ENCODE measurements at regions not wholly inside any gene's neighbourhood (a gene's known extent, or its start where the extent isn't known, plus 50 kb on each side); places are given as distances from the start of the nearest gene placed in this dataset.

DNA sequence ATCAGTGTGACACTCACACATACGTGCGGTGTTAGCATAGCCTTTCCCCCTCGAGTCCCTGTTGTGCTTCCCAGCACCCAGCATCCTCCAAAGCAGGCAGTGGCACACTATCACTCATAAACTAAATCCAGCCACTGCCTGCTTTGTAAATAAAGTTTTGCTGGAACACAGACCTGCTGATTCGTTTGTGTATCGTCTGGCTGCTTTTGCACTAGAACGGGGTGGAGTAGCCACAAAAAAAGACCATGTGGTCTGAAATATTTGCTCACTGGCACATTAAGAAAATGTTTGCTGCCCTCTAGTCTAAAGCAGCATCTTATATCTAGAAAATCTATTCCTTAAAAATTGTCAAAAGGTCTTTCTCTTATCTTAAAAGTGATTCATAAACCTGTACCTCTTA lies 341.2 kb upstream of the ZFHX3 start:
- DNase-seq, result no peak

DNA sequence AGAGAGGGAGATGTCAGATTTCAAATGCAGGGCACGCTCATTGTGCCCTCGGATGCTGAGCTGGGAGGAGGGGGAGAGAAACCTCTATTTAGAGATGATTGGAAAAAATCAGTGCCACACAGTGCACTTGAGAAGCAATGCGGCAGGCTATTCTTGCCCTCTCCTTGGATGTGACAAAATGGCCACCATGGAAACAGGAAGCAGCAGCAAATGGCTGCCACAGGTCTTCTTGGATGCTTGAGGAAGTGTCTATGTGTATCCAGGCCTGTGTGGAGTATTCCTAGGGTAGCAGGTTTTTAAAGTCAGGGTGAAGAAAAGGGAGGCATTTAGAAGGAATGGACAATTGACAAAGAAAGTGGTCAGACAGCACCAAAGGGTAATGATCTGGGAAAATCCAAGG lies 340.1 kb upstream of the ZFHX3 start:
- no peak for DNase-seq

DNA sequence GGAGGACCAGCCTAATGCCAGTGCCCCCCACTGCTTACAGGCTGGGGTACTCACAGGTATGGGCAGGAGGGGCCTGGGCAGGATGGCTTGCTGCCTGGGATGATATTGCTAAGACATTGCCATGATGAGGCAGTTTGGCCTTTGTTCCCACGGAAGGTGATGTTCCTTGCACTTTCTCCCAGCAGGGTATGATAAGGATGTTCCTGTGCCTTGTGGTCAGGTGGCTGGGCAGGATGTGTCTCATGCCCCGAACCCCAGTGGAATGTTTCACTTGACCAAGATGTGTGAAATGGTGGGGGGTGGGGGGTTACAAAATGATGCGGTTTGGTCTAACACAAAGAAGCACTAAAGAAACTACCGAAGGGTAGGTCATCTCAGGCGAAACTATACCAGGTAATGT lies 337.8 kb upstream of the ZFHX3 start:
- DNase-seq, result no peak

DNA sequence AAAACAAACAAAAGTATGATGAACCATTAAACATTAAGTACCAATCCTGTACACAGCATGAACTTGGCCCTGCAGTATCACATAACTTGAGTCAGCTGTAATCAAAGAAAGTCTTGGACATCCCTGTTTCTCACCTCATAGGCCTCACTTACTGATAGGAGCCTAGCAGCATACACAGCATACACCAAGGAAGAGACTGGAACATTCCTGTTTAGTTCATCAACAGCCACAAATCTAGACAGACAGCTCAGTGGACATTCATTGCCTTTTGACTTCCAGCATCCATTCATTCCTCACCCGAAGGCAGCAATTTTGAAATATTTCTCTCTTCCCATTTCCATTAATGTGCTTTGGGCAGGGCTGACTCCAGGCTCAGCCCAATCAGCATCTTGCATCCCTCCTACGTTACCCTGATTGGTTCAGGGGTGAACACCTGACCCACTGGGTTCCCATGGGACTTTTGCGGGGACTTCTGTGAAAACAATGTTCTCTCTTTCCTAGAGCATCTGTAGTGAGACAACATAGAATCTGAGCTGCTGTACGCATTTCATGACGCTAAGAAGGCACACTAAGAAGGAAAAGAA lies 336.7 kb upstream of the ZFHX3 start:
- no peak for DNase-seq

DNA sequence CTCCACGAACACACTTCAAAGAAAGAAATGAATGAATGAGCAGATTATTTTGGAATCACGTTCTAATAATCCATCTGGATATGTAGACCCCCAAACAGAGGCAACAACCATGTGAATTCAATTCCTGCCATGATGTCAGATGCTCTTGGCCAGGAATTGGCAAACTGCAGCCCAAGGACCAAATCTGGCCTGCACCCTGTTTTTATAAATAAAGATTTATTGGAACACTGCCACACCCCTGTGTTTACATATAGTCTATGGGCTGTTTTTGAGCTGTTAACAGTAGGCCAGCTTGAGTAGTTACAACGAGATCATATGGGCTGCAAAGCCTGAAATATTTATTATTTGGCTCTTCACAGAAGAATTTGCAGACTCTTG lies 336.0 kb upstream of the ZFHX3 start:
- DNase-seq, result no peak

DNA sequence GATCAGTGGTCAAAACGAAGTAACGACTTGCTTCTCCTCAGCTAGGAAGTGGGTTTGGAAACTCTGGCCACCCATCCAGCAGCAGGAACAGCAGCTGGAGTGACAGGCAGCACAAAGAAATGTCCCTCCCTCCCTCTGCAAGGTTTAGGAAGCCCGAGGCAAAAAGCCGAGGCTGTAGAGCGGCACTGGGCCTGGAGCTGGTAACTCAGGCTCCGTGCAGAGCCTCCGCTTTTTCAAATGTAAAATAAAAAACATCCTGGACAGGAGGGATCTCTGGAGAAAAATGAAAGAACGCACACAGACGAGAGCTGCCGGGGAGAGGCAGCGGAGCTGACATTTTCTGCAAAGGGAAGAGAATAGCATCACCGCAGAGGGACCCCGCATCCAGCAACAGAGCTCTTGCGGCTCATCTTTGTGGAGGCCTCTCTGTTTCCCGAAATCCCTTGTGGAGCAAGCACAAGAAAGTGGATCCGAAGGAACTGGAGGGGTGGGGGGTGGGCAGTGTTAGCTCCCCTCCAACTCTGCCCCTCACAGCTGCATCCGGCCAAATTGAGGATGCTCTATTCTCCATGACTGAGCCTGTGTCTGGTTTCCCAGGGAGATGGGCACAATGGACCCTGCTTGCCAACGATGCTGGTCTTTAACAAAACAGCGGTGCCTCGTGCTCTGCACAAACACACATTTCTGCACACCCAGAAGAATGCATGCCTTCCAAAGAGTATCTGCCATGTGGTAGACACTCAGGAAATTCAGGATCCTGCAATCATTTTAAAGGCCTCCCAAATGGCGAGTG lies 335.5 kb upstream of the ZFHX3 start:
- no peak for DNase-seq

DNA sequence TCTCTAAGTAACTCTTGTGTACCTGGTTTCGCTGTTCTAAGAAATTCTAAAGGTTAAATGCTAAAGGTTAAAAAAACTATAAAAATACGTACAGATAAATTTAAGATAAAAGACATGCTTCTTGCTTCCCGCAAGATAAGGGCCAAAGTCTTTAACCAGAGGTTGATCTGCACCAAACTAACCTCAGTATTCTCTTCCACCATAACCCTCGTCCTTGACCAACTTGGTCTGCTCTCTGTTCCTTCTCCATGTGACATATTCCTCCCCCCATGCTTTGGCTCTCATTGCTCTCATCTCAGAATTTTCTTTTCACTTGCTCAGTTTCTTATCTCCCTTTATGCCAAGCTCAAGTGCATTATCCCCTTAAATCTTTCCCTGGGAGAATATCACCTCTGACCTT lies 330.5 kb upstream of the ZFHX3 start:
- DNase-seq, result no peak

DNA sequence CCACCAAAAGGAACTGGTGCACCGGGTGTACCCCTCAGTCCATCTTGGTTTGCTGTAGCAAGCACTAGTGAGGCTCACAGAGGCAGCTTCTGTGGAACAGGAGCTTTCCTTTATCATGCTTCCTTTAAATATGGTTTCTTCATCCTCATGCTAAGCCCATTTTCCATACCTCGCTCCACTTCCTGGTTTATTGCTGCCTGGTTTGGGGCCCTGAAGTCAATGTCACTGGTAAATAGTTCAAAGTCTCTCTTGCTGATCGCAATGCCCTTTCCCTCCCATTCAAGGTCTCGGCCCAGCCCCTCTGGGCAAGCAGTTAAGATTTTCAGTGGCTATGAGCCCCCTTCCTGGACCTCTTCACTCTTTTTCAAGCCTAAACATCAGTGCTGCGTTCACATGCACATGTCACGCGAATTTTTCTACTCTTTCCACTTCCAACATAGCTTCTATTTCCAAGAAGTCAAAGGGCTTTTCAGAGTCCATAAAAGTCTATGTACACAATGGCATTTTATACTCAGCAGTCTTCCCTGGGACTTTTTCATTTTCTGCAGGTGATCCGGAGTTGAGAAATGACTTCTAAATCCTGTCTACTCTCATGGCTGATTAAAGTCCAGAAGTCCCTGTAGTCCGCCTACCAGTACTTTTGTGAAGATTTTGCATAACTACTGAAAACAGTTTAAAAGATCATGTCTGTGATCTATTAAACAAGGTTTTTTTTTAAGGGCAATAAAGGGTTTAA lies 323.8 kb upstream of the ZFHX3 start:
- DNase-seq, result no peak

DNA sequence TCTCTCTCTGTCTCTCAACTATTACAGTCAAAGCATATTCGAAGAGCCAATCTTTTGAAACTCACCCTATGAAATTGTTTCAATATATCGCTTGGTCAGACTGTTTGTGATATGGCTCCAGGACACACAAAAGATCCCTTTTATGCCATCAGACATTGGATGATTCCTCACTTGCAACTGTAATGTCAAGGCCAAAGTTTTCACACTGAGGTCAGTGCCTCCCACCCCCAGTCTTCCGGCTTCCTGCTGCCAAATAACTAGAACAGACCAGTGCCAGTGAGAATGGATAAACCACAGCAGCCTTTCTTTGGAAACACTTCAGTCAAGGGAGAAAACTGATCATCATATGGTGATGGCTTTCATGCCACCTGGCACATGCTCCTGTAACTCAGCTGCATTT lies 321.9 kb upstream of the ZFHX3 start:
- no peak for DNase-seq

DNA sequence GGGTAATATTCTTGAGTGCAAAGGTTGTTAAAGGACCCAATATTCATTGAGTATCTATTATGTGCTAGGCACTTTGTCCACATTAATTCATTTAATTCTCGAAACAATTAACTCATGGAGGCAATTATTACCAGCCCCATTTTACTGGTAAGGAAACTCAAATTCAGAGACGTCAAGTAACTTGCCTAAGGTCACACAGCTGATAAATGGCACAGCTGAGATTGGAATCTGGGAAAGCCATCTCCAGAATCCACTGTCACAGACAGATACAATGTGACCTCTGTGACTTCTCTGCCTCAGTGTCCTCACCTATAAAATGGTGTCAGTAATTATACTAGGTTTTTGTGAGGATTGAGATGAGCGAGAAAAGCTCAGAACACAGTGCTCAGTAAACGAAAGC lies 320.8 kb upstream of the ZFHX3 start:
- DNase-seq, result no peak

DNA sequence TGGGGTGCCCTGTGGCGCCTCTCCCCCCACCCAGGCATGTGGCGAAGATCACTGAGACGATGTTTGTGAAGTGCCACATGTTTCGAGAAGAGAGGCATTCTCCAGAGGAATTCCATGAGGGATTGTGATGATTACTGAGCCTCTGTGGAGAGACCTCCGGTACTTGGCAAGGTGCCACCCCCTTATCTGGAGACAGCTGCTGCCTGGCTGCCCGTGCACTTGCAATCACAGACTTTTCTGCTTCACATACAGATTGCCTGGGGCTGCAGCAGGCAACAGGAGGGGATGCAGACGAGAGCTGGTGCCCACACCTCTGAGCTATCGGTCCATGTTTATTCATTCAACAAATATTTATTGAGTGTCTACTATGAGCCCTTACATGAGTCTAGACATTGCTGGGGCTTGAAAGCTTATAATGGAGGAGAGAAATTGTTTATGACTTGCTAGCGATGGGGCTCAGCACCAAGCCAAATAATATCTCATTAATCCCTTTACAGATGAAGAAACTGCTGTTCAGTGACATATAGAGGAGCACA lies 317.2 kb upstream of the ZFHX3 start:
- DNase-seq, result no peak

DNA sequence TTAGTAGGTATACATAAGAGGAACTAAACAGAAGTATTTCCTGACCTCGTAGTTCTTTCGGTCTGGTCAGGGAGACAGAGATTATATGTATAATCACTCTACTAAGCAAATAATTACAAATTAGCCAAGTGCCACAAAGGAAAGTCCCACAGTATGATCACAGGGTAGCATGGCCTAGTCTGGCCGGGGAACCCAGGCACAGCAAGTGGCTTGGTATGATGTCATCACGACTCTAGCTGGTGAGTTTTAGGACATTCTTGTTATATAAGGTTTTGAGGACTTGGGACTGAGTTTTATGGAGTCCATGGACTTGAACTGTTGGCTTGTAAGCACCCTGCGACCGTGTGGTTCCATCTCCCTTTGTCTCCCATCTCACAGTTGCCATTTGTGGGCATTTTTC lies 316.5 kb upstream of the ZFHX3 start:
- DNase-seq, result no peak

DNA sequence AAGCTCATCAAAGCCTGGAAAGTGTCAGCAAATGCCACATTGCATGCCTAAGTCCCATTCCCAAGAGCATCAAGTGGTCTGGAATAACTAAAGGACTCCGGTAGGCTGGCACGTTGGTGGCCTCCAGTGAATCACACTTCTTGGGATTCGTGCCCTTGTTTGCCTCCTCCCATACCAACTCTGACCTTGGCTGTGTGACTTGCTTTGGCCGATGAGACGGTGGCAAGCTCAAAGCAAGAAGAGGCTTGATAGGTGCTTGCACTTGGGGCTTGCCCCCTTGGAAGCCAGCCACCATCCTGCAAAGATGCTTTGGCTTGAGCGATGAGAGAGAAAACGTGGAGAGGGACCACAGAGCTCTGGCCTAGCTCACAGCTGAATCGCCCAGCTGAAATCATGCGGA lies 313.1 kb upstream of the ZFHX3 start:
- DNase-seq, result no peak

DNA sequence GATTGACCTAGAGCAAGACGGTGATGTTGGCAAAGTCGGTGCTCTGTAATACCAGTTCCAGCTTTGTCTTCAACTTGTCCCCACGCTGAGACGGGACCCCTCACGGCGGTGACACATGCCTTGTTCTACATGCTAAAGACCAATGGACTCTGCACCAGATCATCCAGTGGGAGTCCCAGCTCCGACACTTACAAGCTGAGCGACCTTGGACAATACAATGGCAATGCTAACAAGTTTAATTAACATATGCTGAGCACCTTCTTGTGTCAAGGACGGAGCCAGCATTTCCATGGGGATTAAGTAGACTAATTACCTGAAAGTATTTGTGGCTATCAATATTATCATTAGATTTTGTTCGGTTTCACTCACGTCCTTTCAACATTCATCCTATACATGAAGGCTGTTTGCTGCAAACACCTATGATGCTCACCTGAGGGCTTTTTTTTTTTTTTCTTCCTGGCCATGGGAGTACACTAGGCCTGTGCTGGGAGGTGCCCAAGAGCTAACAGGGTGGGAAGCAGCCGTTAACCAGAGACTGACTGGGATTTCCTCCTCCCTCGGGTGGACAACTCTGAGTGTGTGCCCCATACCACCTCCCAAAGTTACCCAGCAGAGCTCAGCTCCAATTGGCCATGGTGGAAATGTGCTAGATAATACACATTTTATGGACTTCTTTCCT lies 308.6 kb upstream of the ZFHX3 start:
- DNase-seq, result no peak

DNA sequence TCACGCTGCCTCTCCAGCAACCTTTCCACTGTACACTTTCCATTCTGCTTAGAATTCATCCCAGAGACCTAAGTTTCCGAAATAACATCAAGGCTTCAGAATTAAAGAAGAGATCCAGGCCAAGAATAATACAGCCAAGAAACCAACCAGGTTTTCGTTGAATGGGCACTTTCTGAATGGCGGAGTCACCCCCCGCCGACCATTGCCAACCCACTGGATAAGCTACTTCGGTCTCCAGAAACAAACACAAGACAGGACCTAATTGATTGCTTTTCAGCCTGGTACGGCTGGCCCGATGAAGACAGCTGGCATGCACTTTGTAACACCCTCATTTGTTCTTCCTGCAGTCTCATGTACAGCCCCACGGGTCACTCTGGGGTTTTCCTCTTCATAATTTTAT lies 308.1 kb upstream of the ZFHX3 start:
- DNase-seq, result no peak

DNA sequence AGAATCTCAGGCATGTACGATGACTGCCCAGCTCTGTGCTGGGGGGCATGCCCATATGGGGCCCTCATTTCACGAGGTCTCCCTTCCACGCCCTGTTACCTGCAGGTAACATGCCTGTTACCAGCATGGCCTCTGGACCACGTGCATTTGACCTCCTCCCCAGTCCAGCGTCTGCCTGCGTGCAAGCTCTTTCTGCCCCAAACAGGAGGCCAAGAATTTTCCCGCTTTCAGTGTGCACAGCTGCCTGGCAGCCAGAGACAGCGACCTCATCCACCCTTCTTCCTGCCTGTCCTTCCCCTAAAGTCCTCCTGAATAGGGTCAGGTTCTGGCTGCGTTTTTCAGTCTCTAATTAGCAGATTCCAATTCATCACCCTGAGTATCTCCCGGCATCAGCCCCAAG lies 306.5 kb upstream of the ZFHX3 start:
- DNase-seq, result no peak

DNA sequence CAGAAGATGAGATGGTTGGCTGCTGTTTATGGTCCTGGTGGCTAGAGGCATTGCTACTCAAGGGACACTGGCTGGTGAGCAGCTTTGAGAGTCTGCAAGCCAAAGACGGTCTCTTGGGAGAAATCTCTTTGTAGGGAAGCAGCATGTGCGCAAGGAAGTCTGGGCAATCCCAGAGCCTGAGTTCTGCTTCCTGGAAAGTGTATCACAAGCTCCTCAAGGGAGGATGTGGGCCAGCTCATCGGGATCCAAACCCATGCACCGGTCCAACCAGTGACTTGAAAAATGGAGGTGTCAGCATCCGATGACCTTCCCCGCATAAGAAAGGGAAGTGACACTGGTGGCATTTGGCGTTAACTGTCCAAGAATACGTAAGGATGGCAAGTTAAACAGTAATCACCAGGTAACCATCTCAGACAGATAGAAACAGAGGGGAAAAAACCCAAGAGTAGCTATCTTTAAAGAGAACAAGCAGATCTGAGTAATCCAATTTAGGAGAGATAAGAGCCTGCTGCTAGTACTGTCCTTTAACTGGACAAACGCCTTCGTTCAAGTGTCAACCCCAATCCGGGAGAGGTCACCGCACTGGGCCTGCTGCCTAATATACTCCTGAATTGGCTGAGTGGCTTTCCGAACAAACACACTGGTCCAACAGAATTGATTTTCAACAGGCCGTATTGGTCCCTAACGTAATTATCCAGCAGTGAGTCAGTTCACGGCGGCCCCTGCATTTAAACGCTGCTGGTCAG lies 303.0 kb upstream of the ZFHX3 start:
- no peak for DNase-seq

DNA sequence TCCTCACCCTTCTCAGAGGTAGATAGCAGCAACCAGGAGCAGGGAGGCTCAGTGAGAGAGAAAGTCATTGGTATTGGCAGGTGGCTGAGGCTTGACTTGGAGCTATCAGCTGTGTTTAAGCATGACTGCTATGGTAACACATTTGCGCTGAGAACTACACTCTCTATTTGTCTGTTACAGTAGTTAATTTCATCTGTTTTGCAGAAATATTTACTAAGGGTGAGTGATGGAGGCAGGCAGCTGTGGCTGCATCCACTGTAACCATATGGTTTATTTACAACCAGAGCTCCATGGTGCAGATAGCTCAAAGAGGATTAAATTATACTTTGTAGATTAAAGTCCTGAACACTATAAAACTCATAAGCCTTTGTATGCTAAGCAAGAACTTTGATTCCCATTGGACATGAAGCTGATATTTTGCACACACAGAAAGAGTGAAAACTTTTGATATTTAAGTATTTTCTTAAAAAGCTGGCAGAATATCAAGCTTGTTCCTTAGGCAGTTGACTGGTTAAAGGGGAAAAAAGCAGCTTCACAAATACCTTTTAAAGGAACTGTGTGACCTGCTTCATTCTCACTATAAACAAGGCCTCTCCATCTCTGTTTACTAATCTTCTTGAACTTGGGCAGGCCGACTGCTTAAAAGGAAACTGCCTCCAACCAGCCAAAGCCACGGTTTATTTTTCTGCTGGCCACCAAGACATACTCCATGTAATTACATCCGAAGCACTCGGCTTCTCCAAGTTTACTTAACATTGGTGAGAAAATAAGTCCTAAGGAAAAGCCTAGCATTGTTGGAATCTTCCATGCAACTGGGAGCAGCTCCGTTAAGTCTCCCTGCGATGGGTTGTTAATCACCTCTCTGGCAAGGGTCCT lies 299.8 kb upstream of the ZFHX3 start:
- DNase-seq, result no peak

DNA sequence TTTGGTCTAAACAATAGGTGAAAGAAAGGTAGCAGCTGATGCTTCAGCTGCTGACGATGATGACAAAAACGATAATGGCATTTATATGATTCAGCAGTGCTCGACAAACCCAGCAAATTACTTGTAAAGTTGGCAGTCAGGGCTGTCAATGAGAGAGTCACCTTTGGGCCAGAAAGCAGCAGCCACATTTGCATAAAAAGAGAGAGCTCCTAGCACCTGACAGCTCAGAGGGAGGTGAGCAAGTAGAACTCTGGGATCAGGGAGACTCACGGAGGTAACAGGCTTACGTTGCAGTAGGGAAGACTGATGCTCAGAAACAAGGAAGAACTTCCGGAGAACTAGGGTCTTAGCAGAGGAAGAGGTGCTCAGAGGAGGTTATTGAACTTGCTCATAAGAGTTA lies 291.9 kb upstream of the ZFHX3 start:
- no peak for DNase-seq

DNA sequence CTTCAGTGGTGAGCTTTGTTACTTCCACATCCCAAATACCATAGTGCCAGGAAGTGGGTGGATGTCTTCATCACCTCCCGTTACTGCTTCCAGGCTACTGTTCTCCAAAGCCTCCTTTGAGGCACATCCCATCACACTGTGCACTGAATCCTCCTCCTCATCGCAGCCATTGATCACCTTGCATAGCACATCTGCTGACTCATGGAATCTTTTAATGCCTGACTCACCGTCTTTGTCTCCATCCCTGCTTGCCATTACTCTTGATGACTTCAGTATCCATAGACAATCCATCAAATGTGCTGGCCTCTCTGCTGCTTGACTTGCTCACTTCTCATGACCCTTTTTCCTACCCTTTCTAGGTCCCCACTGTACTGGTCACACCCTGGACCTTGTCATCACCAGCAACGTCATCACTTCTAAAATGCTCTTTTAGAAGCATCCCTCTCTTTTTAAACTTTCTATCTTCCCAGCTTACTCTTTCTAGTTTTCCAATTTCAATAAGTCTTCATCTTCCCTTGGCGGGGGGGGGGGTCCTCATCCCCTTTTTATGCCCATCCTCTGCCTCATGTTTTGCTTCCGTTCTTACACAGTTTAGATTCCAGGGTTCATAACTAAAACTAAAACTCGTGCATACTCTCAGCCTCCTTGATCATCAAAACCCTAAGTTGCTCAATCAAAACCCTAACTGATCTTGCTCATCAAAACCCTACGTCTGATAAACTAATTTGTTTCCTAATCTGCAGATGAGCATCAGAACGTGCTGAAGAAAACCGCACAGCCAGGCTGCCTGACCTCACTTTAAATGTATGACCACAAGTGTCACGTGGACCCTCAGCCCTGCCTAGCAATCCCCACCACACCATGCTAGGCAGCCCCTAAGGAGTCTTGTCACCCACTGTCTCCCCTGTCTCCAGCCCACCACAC lies 289.7 kb upstream of the ZFHX3 start:
- DNase-seq, result no peak

Measured in suppressor macrophage treated with lipopolysaccharide for 4 hours (primary cell).